ENCODE measurements at regions not wholly inside any gene's neighbourhood (a gene's known extent, or its start where the extent isn't known, plus 50 kb on each side); places are given as distances from the start of the nearest gene placed in this dataset.

- DNase-seq (ENCODE audit: low read depth) = no peak
- H3K4me3 ChIP-seq (ENCODE audit: low read depth, low read length) = no peak overlapping the region
- TF ChIP-seq CTCF (IDR thresholded peaks at IDR 0.05; ENCODE audit: insufficient read depth, low read length) = no peak
Measured at GRCh38 chr5:168165977-168166376, 125.5 kb upstream of the WWC1 start.

GRCh38 chr5:168167338-168167737 is 124.1 kb upstream of the WWC1 start:
- no peak for TF ChIP-seq CTCF (IDR thresholded peaks at IDR 0.05; ENCODE audit: insufficient read depth, low read length)
- no peak overlapping the region for H3K4me3 ChIP-seq (ENCODE audit: low read depth, low read length)
- no peak for DNase-seq (ENCODE audit: low read depth)

GRCh38 chr5:168168978-168169698 is 122.3 kb upstream of the WWC1 start:
- DNase-seq (ENCODE audit: low read depth) = no peak
- H3K4me3 ChIP-seq (ENCODE audit: low read depth, low read length) = no peak overlapping the region
- no peak for TF ChIP-seq CTCF (IDR thresholded peaks at IDR 0.05; ENCODE audit: insufficient read depth, low read length)

GRCh38 chr5:168169791-168170190 is 121.7 kb upstream of the WWC1 start:
- no peak for DNase-seq (ENCODE audit: low read depth)
- no peak overlapping the region for H3K4me3 ChIP-seq (ENCODE audit: low read depth, low read length)
- no peak for TF ChIP-seq CTCF (IDR thresholded peaks at IDR 0.05; ENCODE audit: insufficient read depth, low read length)

GRCh38 chr5:168171901-168172759 is 119.3 kb upstream of the WWC1 start:
- H3K4me3 ChIP-seq (ENCODE audit: low read depth, low read length) = no peak overlapping the region
- no peak for DNase-seq (ENCODE audit: low read depth)
- no peak for TF ChIP-seq CTCF (IDR thresholded peaks at IDR 0.05; ENCODE audit: insufficient read depth, low read length)

GRCh38 chr5:168172760-168173223 is 118.7 kb upstream of the WWC1 start:
- H3K4me3 ChIP-seq (ENCODE audit: low read depth, low read length) = no peak overlapping the region
- TF ChIP-seq CTCF (IDR thresholded peaks at IDR 0.05; ENCODE audit: insufficient read depth, low read length) = no peak
- DNase-seq (ENCODE audit: low read depth) = no peak
